ENCODE measurements at regions not wholly inside any gene's neighbourhood (a gene's known extent, or its start where the extent isn't known, plus 50 kb on each side); places are given as distances from the start of the nearest gene placed in this dataset.

GRCh38 chr5:62727184-62727583, 148.6 kb downstream of the LRRC70 start:
- no peak overlapping the region for H3T11ph ChIP-seq (ENCODE audit: low read length)
- H3K27me3 ChIP-seq (ENCODE audit: insufficient read depth, low read length), result no peaks in the 10 kb centered on the region
- no peaks in the 10 kb centered on the region for H3K4me1 Mint-ChIP-seq

More at GRCh38 chr5:62727184-62727583, 148.6 kb downstream of the LRRC70 start:
- H4K91ac ChIP-seq (ENCODE audit: insufficient read length, low read depth, low read length), result no peak overlapping the region
- no peak overlapping the region for H3K56ac ChIP-seq (ENCODE audit: insufficient read length, low read depth, low read length)
- no peak overlapping the region for H3K9ac ChIP-seq (ENCODE audit: extremely low read depth, insufficient read length, low read length)
- no peak overlapping the region for H3K4ac ChIP-seq (ENCODE audit: low read depth, low read length)
- Mint-ChIP-seq H3K9me3 (peaks cover 0 to 6% of the 10 kb centered on the region in 2 experiments; a peak in 1 of 5 replicates), H3K27me3 (ENCODE audit: low read depth) (no peaks in the 10 kb centered on the region), H3K27ac (no peak overlapping the region), H3K36me3 (ENCODE audit: insufficient read depth in 1 of 3, low read depth in 3 of 3) (no peaks in the 10 kb centered on the region), H3K4me3 (no peak overlapping the region)
- TF ChIP-seq CTCF (conservative IDR thresholded peaks at IDR 0.05), result no peak
- no peak overlapping the region for H2AFZ ChIP-seq (ENCODE audit: low read length)
- no peaks in the 10 kb centered on the region for H3K9me3 ChIP-seq (ENCODE audit: control insufficient read depth, low read depth, low read length)
- H4K8ac ChIP-seq (replicated peaks; ENCODE audit: insufficient read length, low read depth, low read length), result no peak overlapping the region
- H3K14ac ChIP-seq (ENCODE audit: insufficient read depth, low read length), result no peak overlapping the region
- WGBS (ENCODE audit: extremely low coverage, insufficient read length, low lambda C conversion rate), result no CpG with 5 or more reads among the region's 3 CpGs
- H2AK5ac ChIP-seq (ENCODE audit: insufficient read length, low read length), result no peak overlapping the region
- no peak overlapping the region for H2BK12ac ChIP-seq (ENCODE audit: insufficient read length, low read depth, low read length)
- no peaks in the 10 kb centered on the region for H3K23me2 ChIP-seq (ENCODE audit: insufficient read length, low read depth, low read length, poor library complexity, severe bottlenecking)
- H3K79me1 ChIP-seq (ENCODE audit: insufficient read depth, low read depth, low read length, poor library complexity, severe bottlenecking), result no peaks in the 10 kb centered on the region
- H3K4me1 ChIP-seq (ENCODE audit: insufficient read depth, low read length), result no peaks in the 10 kb centered on the region
- H2BK120ac ChIP-seq (ENCODE audit: low read depth, low read length, poor library complexity, severe bottlenecking), result no peak overlapping the region
- H3K27ac ChIP-seq (ENCODE audit: insufficient read length, low read depth, low read length), result no peak overlapping the region
- H4K20me1 ChIP-seq (ENCODE audit: control insufficient read depth, insufficient read depth, insufficient read length), result no peaks in the 10 kb centered on the region
- H3K79me2 ChIP-seq (ENCODE audit: insufficient read depth, low read length), result no peaks in the 10 kb centered on the region
- DNase-seq, result no peak
- H3K4me2 ChIP-seq (ENCODE audit: insufficient read depth, insufficient read length, low read length), result no peak overlapping the region
- H3K23ac ChIP-seq (ENCODE audit: insufficient read length, low read depth, low read length), result no peak overlapping the region
- no peak overlapping the region for H2BK5ac ChIP-seq (ENCODE audit: insufficient read length, low read length)
- no peak overlapping the region for H2BK20ac ChIP-seq (ENCODE audit: low read depth, low read length, poor library complexity, severe bottlenecking)
- no peak overlapping the region for H4K5ac ChIP-seq (ENCODE audit: insufficient read length, low read depth, low read length)
- H2BK15ac ChIP-seq (ENCODE audit: low read depth, low read length), result no peak overlapping the region
- no peak overlapping the region for H3K18ac ChIP-seq (ENCODE audit: insufficient read length, low read depth, low read length)

Measured in H9 (cell line).